ENCODE measurements at regions not wholly inside any gene's neighbourhood (a gene's known extent, or its start where the extent isn't known, plus 50 kb on each side); places are given as distances from the start of the nearest gene placed in this dataset.
A peak's percentile ranks its signal among the peaks of the same experiment; 100 is the strongest.

DNA sequence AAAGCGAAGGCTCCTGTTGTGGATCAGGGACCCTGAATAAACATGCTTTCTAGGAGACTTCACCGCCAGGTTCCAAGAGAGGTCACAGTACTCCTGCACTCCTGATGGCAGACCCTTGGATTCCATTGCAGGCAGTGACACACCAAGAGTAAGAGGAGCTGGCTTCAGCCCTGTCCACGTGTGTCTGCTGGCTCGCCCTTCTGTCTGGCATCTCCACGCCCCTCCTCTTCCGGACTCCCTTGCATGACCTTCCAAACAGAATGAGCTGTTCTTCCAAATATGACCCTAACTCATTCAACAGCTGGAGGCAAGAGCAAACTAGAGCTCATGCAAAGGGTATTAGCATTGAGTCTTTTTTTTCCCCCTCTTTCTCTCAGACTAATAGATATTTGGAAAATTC is 233.0 kb upstream of the PLEKHG7 start (continued):
- no peak for TF ChIP-seq ATOH8 (CRISPR knock-in tag; IDR thresholded peaks at IDR 0.05; ENCODE audit: low read depth)
- TF ChIP-seq CBX8 (IDR thresholded peaks at IDR 0.05): no peak
- TF ChIP-seq EHMT2 (IDR thresholded peaks at IDR 0.05; ENCODE audit: low read depth): no peak

GRCh38 chr12:92468358-92469020 is 234.3 kb upstream of the PLEKHG7 start:
- TF ChIP-seq RARB (CRISPR knock-in tag; IDR thresholded peaks at IDR 0.05) (no peak), POLR2AphosphoS2 (conservative IDR thresholded peaks at IDR 0.05; ENCODE audit: low read length) (no peak), MAZ (IDR thresholded peaks at IDR 0.05; ENCODE audit: borderline replicate concordance, low read depth, low read length) (no peak), ESRRA (IDR thresholded peaks at IDR 0.05; ENCODE audit: borderline replicate concordance, low read length) (no peak), USF2 (IDR thresholded peaks at IDR 0.05) (no peak), RAD21 (conservative IDR thresholded peaks at IDR 0.05 in 1 of 2, IDR thresholded peaks at IDR 0.05 in 1 of 2) (no peak), EHF (CRISPR knock-in tag; IDR thresholded peaks at IDR 0.05) (no peak), KDM5A (IDR thresholded peaks at IDR 0.05) (no peak), HOXB5 (CRISPR knock-in tag; IDR thresholded peaks at IDR 0.05) (no peak), ATOH8 (CRISPR knock-in tag; IDR thresholded peaks at IDR 0.05; ENCODE audit: low read depth) (no peak), RCOR1 (IDR thresholded peaks at IDR 0.05; ENCODE audit: low read depth, low read length) (no peak), JUN (IDR thresholded peaks at IDR 0.05) (no peak), ZFP36 (IDR thresholded peaks at IDR 0.05; ENCODE audit: borderline replicate concordance, partially characterized antibody) (no peak), POLR2A (IDR thresholded peaks at IDR 0.05; ENCODE audit: low read length) (no peak)
- peak overlapping the region; percentile 21; the same call in 1 of the 3 replicates for H3K4me2 ChIP-seq
- ATAC-seq: no peak
- ChIA-PET POLR2A (no interaction called here), CTCF (no interaction called here)
- H3K9me3 ChIP-seq: no peaks in the 10 kb centered on the region
- no peak for FAIRE-seq
- H3K4me3 ChIP-seq: no peak overlapping the region
- DNase-seq (ENCODE audit: low read depth in 1 of 2, low spot score in 1 of 2): no peak
- peak overlapping the region in 1 of 2 experiments; percentile 23; a peak in 1 of 6 replicates for H3K27ac ChIP-seq
- 82% methylated on average over 8 of the region's 8 CpGs for WGBS (ENCODE audit: missing lambda C conversion rate)
- H3K4me1 ChIP-seq: peaks cover 23% of the 10 kb centered on the region

GRCh38 chr12:92467886-92468285 is 234.9 kb upstream of the PLEKHG7 start:
- H3K27ac ChIP-seq: peak overlapping the region in 1 of 2 experiments; percentile 23; a peak in 1 of 6 replicates
- peak overlapping the region; percentile 21; the same call in 2 of the 3 replicates for H3K4me2 ChIP-seq
- no peak overlapping the region for H3K4me3 ChIP-seq
- WGBS (ENCODE audit: missing lambda C conversion rate): 11% methylated on average over 1 of the region's 1 CpG
- DNase-seq (ENCODE audit: low read depth in 1 of 2, low spot score in 1 of 2) (peak in 1 of 2 experiments; percentile 13), FAIRE-seq (no peak), ATAC-seq (peak in 1 of 2 experiments; percentile 56; a peak in 2 of 6 replicates)
- H3K9me3 ChIP-seq: no peaks in the 10 kb centered on the region
- peaks cover 23% of the 10 kb centered on the region for H3K4me1 ChIP-seq
- ChIA-PET POLR2A (no interaction called here), CTCF (no interaction called here)
- no peak for TF ChIP-seq HES2 (IDR thresholded peaks at IDR 0.05)
- TF ChIP-seq JUNB (IDR thresholded peaks at IDR 0.05): no peak

Data from A549 (cell line).